ENCODE measurements at regions not wholly inside any gene's neighbourhood (a gene's known extent, or its start where the extent isn't known, plus 50 kb on each side); places are given as distances from the start of the nearest gene placed in this dataset.

DNA sequence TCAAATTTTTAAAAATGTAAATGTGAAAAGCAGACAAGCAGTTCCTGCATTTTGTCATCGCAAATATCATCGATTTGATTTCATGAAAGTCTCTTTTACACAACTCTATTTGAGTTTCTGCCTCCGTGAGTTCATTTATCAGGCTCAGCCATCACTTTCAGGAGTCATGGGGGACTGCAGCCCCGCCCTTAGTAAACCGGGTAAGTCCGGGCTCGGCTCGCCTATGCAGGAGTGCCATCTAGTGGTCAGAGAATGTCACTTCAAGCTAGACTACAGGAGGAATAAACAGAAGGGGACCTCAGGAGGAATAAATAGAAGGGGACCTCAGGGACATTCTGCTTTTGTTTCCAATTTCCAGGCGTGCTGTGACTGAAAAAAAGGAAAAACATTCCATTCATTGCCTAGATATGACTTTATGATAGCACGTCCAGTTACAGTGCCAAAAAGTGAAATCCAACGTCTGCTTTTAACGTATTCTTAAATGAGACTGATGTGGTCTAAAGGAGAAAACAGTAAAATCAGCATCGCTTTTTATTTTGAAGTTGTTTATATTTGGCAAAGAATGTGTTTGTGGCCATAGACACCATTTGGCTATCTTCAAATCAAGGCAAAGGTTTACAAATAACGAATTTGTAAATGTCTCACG lies 333.9 kb downstream of the HACE1 start:
- Histone ChIP-seq H2BK20ac (ENCODE audit: low read length) (no peak overlapping the region), H3K36me3 (ENCODE audit: control insufficient read depth in 2 of 4, insufficient read depth in 4 of 4, low read length in 3 of 4) (no peaks in the 10 kb centered on the region), H2BK5ac (ENCODE audit: low read depth, low read length) (no peak overlapping the region), H3K4ac (replicated peaks; ENCODE audit: insufficient read length, low read depth, low read length) (no peak overlapping the region), H3K27me3 (replicated peaks in 1 of 4; ENCODE audit: control insufficient read depth in 3 of 4, extremely low read depth in 1 of 4, insufficient read depth in 3 of 4, low read length in 3 of 4) (no peaks in the 10 kb centered on the region), H3K79me2 (ENCODE audit: control insufficient read depth in 1 of 2, insufficient read depth in 2 of 2, low read length in 2 of 2) (no peaks in the 10 kb centered on the region), H3K27ac (ENCODE audit: low read depth, low read length) (no peak overlapping the region), H3K23ac (ENCODE audit: insufficient read length) (no peak overlapping the region), H3K9ac (replicated peaks in 1 of 4; ENCODE audit: extremely low read depth in 1 of 4, low read depth in 3 of 4, low read length in 3 of 4) (no peak overlapping the region), H2BK12ac (ENCODE audit: low read depth, low read length) (no peak overlapping the region), H3K18ac (ENCODE audit: extremely low read depth, low read length) (no peak overlapping the region), H2BK120ac (replicated peaks; ENCODE audit: low read depth, low read length) (no peak overlapping the region), H3K4me3 (ENCODE audit: extremely low read depth in 1 of 4, insufficient read depth in 2 of 4, low read depth in 3 of 4, low read length in 4 of 4) (no peak overlapping the region), H4K5ac (ENCODE audit: insufficient read length, low read depth, low read length) (no peak overlapping the region), H4K20me1 (replicated peaks in 1 of 2; ENCODE audit: control insufficient read depth in 1 of 2, insufficient read depth in 2 of 2, low read length in 2 of 2) (no peaks in the 10 kb centered on the region), H3K4me1 (replicated peaks in 1 of 4; ENCODE audit: control insufficient read depth in 3 of 4, insufficient read depth in 4 of 4, low read length in 3 of 4) (no peaks in the 10 kb centered on the region), H3K56ac (replicated peaks; ENCODE audit: insufficient read length, low read depth, low read length) (no peak overlapping the region), H3K23me2 (ENCODE audit: low read depth, low read length) (no peaks in the 10 kb centered on the region; the same call in 1 of the 2 replicates), H3K9me3 (ENCODE audit: insufficient read depth in 2 of 2, low read depth in 1 of 2, low read length in 1 of 2) (no peaks in the 10 kb centered on the region), H3K79me1 (ENCODE audit: low read depth, low read length) (no peaks in the 10 kb centered on the region), H2AK5ac (ENCODE audit: low read depth, low read length) (no peak overlapping the region), H4K91ac (replicated peaks; ENCODE audit: insufficient read length, low read length) (no peak overlapping the region), H4K8ac (ENCODE audit: extremely low read depth, insufficient read depth, low read length) (no peak overlapping the region), H2AFZ (ENCODE audit: low read length) (peak overlapping the region; percentile 81; the same call in 1 of the 2 replicates), H3K14ac (ENCODE audit: insufficient read length) (no peak overlapping the region), H3K4me2 (ENCODE audit: insufficient read depth in 1 of 2, low read depth in 2 of 2, low read length in 2 of 2) (no peak overlapping the region), H2BK15ac (ENCODE audit: low read length) (no peak overlapping the region)
- 30% methylated on average over 15 of the region's 15 CpGs; no CpG with 5 or more reads in 1 of the 2 experiments for WGBS, 2 experiments (ENCODE audit: extremely low coverage in 1 of 2, insufficient coverage in 1 of 2, insufficient read length in 1 of 2, insufficient replicate concordance in 2 of 2, low coverage in 1 of 2, low lambda C conversion rate in 2 of 2, missing lambda C conversion rate in 1 of 2)
- ChIA-PET CTCF (ENCODE audit: partially characterized antibody) (interaction anchor here (0.6 to 5.2 kb wide), 35 partner anchors 8 to 745 kb away, joined by 3 to 46 read pairs (median 3); no protein-coding TSS in a partner anchor), POLR2A (ENCODE audit: partially characterized antibody) (no interaction called here)
- FAIRE-seq (peak; percentile 91), DNase-seq (ENCODE audit: low read depth in 1 of 2, low spot score in 2 of 2) (peak; percentile 29 to 80)
- TF ChIP-seq POLR2AphosphoS5 (IDR thresholded peaks at IDR 0.05; ENCODE audit: low read depth, low read length) (no peak), KDM1A (IDR thresholded peaks at IDR 0.05; ENCODE audit: borderline replicate concordance, low read length) (no peak), TAF1 (IDR thresholded peaks at IDR 0.05; ENCODE audit: low read depth, low read length) (no peak), POU5F1 (IDR thresholded peaks at IDR 0.05; ENCODE audit: low read depth, low read length) (0 out of 2 replicates have a peak, but pooled peaks have one; percentile 20), RAD21 (IDR thresholded peaks at IDR 0.05 in 1 of 2, conservative IDR thresholded peaks at IDR 0.05 in 1 of 2; ENCODE audit: low read depth in 2 of 2, low read length in 2 of 2) (peak; percentile 99), YY1 (IDR thresholded peaks at IDR 0.05; ENCODE audit: low read depth, low read length) (peak; percentile 67; the same call in 1 of the 2 replicates), RBBP5 (IDR thresholded peaks at IDR 0.05; ENCODE audit: borderline replicate concordance, low read depth, low read length) (no peak), CHD1 (IDR thresholded peaks at IDR 0.05; ENCODE audit: low read depth, low read length) (no peak)
- TF ChIP-seq, protein P1, sequence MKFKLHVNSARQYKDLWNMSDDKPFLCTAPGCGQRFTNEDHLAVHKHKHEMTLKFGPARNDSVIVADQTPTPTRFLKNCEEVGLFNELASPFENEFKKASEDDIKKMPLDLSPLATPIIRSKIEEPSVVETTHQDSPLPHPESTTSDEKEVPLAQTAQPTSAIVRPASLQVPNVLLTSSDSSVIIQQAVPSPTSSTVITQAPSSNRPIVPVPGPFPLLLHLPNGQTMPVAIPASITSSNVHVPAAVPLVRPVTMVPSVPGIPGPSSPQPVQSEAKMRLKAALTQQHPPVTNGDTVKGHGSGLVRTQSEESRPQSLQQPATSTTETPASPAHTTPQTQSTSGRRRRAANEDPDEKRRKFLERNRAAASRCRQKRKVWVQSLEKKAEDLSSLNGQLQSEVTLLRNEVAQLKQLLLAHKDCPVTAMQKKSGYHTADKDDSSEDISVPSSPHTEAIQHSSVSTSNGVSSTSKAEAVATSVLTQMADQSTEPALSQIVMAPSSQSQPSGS (IDR thresholded peaks at IDR 0.05; ENCODE audit: low read length): no peak
- TF ChIP-seq, protein P2, sequence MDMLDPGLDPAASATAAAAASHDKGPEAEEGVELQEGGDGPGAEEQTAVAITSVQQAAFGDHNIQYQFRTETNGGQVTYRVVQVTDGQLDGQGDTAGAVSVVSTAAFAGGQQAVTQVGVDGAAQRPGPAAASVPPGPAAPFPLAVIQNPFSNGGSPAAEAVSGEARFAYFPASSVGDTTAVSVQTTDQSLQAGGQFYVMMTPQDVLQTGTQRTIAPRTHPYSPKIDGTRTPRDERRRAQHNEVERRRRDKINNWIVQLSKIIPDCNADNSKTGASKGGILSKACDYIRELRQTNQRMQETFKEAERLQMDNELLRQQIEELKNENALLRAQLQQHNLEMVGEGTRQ (IDR thresholded peaks at IDR 0.05; ENCODE audit: low read length): no peak

Data from H1 (cell line).